ENCODE measurements at regions not wholly inside any gene's neighbourhood (a gene's known extent, or its start where the extent isn't known, plus 50 kb on each side); places are given as distances from the start of the nearest gene placed in this dataset.

GRCh38 chr7:27374958-27375841 lies 132.6 kb downstream of the EVX1 start:
- ChIA-PET CTCF (interaction anchor here (1.7 kb wide), 1 partner anchor 14 kb away, joined by 8 read pairs; no protein-coding TSS in a partner anchor), POLR2A (no interaction called here)
- no peaks in the 10 kb centered on the region for H3K9me3 ChIP-seq (replicated peaks; ENCODE audit: control insufficient read depth, insufficient read depth, low read length)
- DNase-seq (ENCODE audit: low read depth, low spot score) (no peak), FAIRE-seq (no peak)
- H3K4me1 ChIP-seq (ENCODE audit: control insufficient read depth, extremely low read depth, insufficient read depth, low read length): peaks cover 6% of the 10 kb centered on the region
- no peaks in the 10 kb centered on the region for H3K9me1 ChIP-seq (replicated peaks; ENCODE audit: control insufficient read depth, extremely low read depth, insufficient read depth, low read length)
- peaks cover 2 to 4% of the 10 kb centered on the region in 2 experiments for H3K27me3 ChIP-seq (ENCODE audit: control insufficient read depth in 2 of 2, insufficient read depth in 2 of 2, low read length in 2 of 2)
- no peak overlapping the region for H3K4me3 ChIP-seq (replicated peaks in 1 of 3; ENCODE audit: insufficient read depth in 1 of 3, low read depth in 1 of 3, low read length in 3 of 3)
- H3K79me2 ChIP-seq (ENCODE audit: control insufficient read depth, insufficient read depth, low read length): no peaks in the 10 kb centered on the region
- no peak overlapping the region for H3K27ac ChIP-seq (ENCODE audit: insufficient read depth, low read depth, low read length)
- no peak overlapping the region for H3K9ac ChIP-seq (replicated peaks; ENCODE audit: extremely low read depth, insufficient read depth, low read length)
- no peak overlapping the region for H2AFZ ChIP-seq (ENCODE audit: low read depth, low read length)
- H3K36me3 ChIP-seq (ENCODE audit: control insufficient read depth in 2 of 2, extremely low read depth in 1 of 2, insufficient read depth in 2 of 2, low read length in 2 of 2): no peaks in the 10 kb centered on the region
- dilution Hi-C loops (cut with MboI; ENCODE audit: extremely low pct_ligation_motif_present, low sequenced_read_pairs) (no loop called here), intact Hi-C loops (cut with micrococcal nuclease) (no loop called here)
- no peak overlapping the region for H3K4me2 ChIP-seq (ENCODE audit: insufficient read depth, low read length)
- no peak for TF ChIP-seq GATA2 (IDR thresholded peaks at IDR 0.05; ENCODE audit: insufficient read depth, insufficient read length, low read depth, low read length)
- TF ChIP-seq POLR2A (IDR thresholded peaks at IDR 0.05; ENCODE audit: low read depth, low read length): no peak
- TF ChIP-seq, protein P1, sequence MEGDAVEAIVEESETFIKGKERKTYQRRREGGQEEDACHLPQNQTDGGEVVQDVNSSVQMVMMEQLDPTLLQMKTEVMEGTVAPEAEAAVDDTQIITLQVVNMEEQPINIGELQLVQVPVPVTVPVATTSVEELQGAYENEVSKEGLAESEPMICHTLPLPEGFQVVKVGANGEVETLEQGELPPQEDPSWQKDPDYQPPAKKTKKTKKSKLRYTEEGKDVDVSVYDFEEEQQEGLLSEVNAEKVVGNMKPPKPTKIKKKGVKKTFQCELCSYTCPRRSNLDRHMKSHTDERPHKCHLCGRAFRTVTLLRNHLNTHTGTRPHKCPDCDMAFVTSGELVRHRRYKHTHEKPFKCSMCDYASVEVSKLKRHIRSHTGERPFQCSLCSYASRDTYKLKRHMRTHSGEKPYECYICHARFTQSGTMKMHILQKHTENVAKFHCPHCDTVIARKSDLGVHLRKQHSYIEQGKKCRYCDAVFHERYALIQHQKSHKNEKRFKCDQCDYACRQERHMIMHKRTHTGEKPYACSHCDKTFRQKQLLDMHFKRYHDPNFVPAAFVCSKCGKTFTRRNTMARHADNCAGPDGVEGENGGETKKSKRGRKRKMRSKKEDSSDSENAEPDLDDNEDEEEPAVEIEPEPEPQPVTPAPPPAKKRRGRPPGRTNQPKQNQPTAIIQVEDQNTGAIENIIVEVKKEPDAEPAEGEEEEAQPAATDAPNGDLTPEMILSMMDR (IDR thresholded peaks at IDR 0.05; ENCODE audit: extremely low read depth in 1 of 2, insufficient read depth in 1 of 2, low read depth in 1 of 2, low read length in 2 of 2): no peak
- no peak for TF ChIP-seq EZH2 (IDR thresholded peaks at IDR 0.05; ENCODE audit: borderline replicate concordance, low read depth, low read length, severe bottlenecking)
- H4K20me1 ChIP-seq (replicated peaks; ENCODE audit: control insufficient read depth, extremely low read depth, insufficient read depth, low read length): no peaks in the 10 kb centered on the region
- BruUV-seq (replicated peaks): no TSS peak

DNA sequence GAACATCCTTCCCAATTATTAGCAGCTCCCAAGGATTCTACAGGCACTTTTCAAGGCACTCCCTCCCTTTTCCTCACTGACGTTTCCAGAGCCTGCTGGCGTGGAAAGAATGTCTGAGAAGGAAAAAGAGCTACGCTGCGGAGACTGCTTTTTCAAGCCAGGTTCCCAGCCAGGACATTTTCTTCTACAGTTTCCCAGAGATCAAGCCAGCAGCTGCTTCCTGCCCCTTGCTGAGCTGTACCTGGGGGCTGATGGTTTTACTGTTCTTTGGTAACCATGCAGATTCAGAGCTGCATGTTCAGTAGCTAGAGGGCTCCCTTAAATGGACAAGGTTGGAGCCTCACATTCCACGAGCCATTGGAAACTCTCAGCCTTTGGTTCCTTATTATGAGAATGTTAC lies 133.4 kb downstream of the EVX1 start:
- intact Hi-C loops (cut with micrococcal nuclease) (no loop called here), dilution Hi-C loops (cut with MboI; ENCODE audit: extremely low pct_ligation_motif_present, low sequenced_read_pairs) (no loop called here)
- H3K4me2 ChIP-seq (ENCODE audit: insufficient read depth, low read length): no peak overlapping the region
- TF ChIP-seq POLR2AphosphoS5 (IDR thresholded peaks at IDR 0.05; ENCODE audit: insufficient read depth, low read depth, low read length) (no peak), FOS (IDR thresholded peaks at IDR 0.05; ENCODE audit: borderline replicate concordance, insufficient read depth, low read length) (no peak), JUN (IDR thresholded peaks at IDR 0.05; ENCODE audit: borderline replicate concordance, insufficient read depth, insufficient read length, low read depth) (no peak), POLR2A (IDR thresholded peaks at IDR 0.05; ENCODE audit: low read depth, low read length) (no peak), MYC (IDR thresholded peaks at IDR 0.05; ENCODE audit: low read depth, low read length) (no peak), GATA2 (IDR thresholded peaks at IDR 0.05; ENCODE audit: insufficient read depth, insufficient read length, low read depth, low read length) (no peak), EZH2 (IDR thresholded peaks at IDR 0.05; ENCODE audit: borderline replicate concordance, low read depth, low read length, severe bottlenecking) (no peak)
- TF ChIP-seq, protein P2, sequence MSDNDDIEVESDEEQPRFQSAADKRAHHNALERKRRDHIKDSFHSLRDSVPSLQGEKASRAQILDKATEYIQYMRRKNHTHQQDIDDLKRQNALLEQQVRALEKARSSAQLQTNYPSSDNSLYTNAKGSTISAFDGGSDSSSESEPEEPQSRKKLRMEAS (IDR thresholded peaks at IDR 0.05; ENCODE audit: insufficient read depth, insufficient read length): no peak
- TF ChIP-seq, protein P1 (IDR thresholded peaks at IDR 0.05; ENCODE audit: extremely low read depth in 1 of 2, insufficient read depth in 1 of 2, low read depth in 1 of 2, low read length in 2 of 2): no peak
- BruUV-seq (replicated peaks): no TSS peak
- H3K4me3 ChIP-seq (replicated peaks in 1 of 3; ENCODE audit: insufficient read depth in 1 of 3, low read depth in 1 of 3, low read length in 3 of 3): no peak overlapping the region
- CTCF ChIA-PET: interaction anchor here (1.7 kb wide), 1 partner anchor 13 kb away, joined by 8 read pairs; no protein-coding TSS in a partner anchor
- H4K20me1 ChIP-seq (replicated peaks; ENCODE audit: control insufficient read depth, extremely low read depth, insufficient read depth, low read length): no peaks in the 10 kb centered on the region
- FAIRE-seq (peak; percentile 70), DNase-seq (ENCODE audit: low read depth, low spot score) (peak; percentile 25)
- H3K9me1 ChIP-seq (replicated peaks; ENCODE audit: control insufficient read depth, extremely low read depth, insufficient read depth, low read length): no peaks in the 10 kb centered on the region
- H3K27ac ChIP-seq (ENCODE audit: insufficient read depth, low read depth, low read length): no peak overlapping the region
- no peak overlapping the region for H3K9ac ChIP-seq (replicated peaks; ENCODE audit: extremely low read depth, insufficient read depth, low read length)
- H3K36me3 ChIP-seq (ENCODE audit: control insufficient read depth in 2 of 2, extremely low read depth in 1 of 2, insufficient read depth in 2 of 2, low read length in 2 of 2): no peaks in the 10 kb centered on the region
- peaks cover 2 to 4% of the 10 kb centered on the region in 2 experiments for H3K27me3 ChIP-seq (ENCODE audit: control insufficient read depth in 2 of 2, insufficient read depth in 2 of 2, low read length in 2 of 2)
- peaks cover 6% of the 10 kb centered on the region for H3K4me1 ChIP-seq (ENCODE audit: control insufficient read depth, extremely low read depth, insufficient read depth, low read length)
- no peaks in the 10 kb centered on the region for H3K9me3 ChIP-seq (replicated peaks; ENCODE audit: control insufficient read depth, insufficient read depth, low read length)
- H3K79me2 ChIP-seq (ENCODE audit: control insufficient read depth, insufficient read depth, low read length): no peaks in the 10 kb centered on the region
- H2AFZ ChIP-seq (ENCODE audit: low read depth, low read length): no peak overlapping the region
- POLR2A ChIA-PET: no interaction called here
